ENCODE measurements at regions not wholly inside any gene's neighbourhood (a gene's known extent, or its start where the extent isn't known, plus 50 kb on each side); places are given as distances from the start of the nearest gene placed in this dataset.

- H4K91ac ChIP-seq (ENCODE audit: insufficient read length, low read depth, low read length): no peak overlapping the region
- H2AK5ac ChIP-seq (ENCODE audit: insufficient read length, low read length): no peak overlapping the region
- no peak overlapping the region for H4K8ac ChIP-seq (replicated peaks; ENCODE audit: insufficient read length, low read depth, low read length)
- H3K56ac ChIP-seq (ENCODE audit: insufficient read length, low read depth, low read length): no peak overlapping the region
- no peaks in the 10 kb centered on the region for H3K27me3 ChIP-seq (ENCODE audit: insufficient read depth, low read length)
- peak; percentile 31; the same call in 2 of the 3 replicates for TF ChIP-seq CTCF (conservative IDR thresholded peaks at IDR 0.05)
- Mint-ChIP-seq H3K27me3 (ENCODE audit: low read depth) (no peaks in the 10 kb centered on the region), H3K27ac (no peak overlapping the region), H3K4me3 (no peak overlapping the region), H3K4me1 (no peaks in the 10 kb centered on the region), H3K9me3 (no peaks in the 10 kb centered on the region), H3K36me3 (ENCODE audit: insufficient read depth in 1 of 3, low read depth in 3 of 3) (no peaks in the 10 kb centered on the region)
- H3K27ac ChIP-seq (ENCODE audit: insufficient read length, low read depth, low read length): no peak overlapping the region
- H3K4me2 ChIP-seq (ENCODE audit: insufficient read depth, insufficient read length, low read length): no peak overlapping the region
- H2AFZ ChIP-seq (ENCODE audit: low read length): no peak overlapping the region
- WGBS (ENCODE audit: extremely low coverage, insufficient read length, low lambda C conversion rate): no CpG with 5 or more reads among the region's 6 CpGs
- H2BK20ac ChIP-seq (ENCODE audit: low read depth, low read length, poor library complexity, severe bottlenecking): no peak overlapping the region
- no peak overlapping the region for H2BK15ac ChIP-seq (ENCODE audit: low read depth, low read length)
- no peak overlapping the region for H2BK5ac ChIP-seq (ENCODE audit: insufficient read length, low read length)
- no peak overlapping the region for H3K14ac ChIP-seq (ENCODE audit: insufficient read depth, low read length)
- H3K79me1 ChIP-seq (ENCODE audit: insufficient read depth, low read depth, low read length, poor library complexity, severe bottlenecking): no peaks in the 10 kb centered on the region
- no peak overlapping the region for H3K18ac ChIP-seq (ENCODE audit: insufficient read length, low read depth, low read length)
- H3K9ac ChIP-seq (ENCODE audit: extremely low read depth, insufficient read length, low read length): no peak overlapping the region
- H3K9me3 ChIP-seq (ENCODE audit: control insufficient read depth, low read depth, low read length): no peaks in the 10 kb centered on the region
- H3T11ph ChIP-seq (ENCODE audit: low read length): no peak overlapping the region
- H2BK12ac ChIP-seq (ENCODE audit: insufficient read length, low read depth, low read length): no peak overlapping the region
- H3K23me2 ChIP-seq (ENCODE audit: insufficient read length, low read depth, low read length, poor library complexity, severe bottlenecking): no peaks in the 10 kb centered on the region
- H3K4me1 ChIP-seq (ENCODE audit: insufficient read depth, low read length): no peaks in the 10 kb centered on the region
- H2BK120ac ChIP-seq (ENCODE audit: low read depth, low read length, poor library complexity, severe bottlenecking): no peak overlapping the region
- H4K20me1 ChIP-seq (ENCODE audit: control insufficient read depth, insufficient read depth, insufficient read length): no peaks in the 10 kb centered on the region
- H3K4ac ChIP-seq (ENCODE audit: low read depth, low read length): no peak overlapping the region
- H4K5ac ChIP-seq (ENCODE audit: insufficient read length, low read depth, low read length): no peak overlapping the region
- H3K79me2 ChIP-seq (ENCODE audit: insufficient read depth, low read length): no peaks in the 10 kb centered on the region
- H3K23ac ChIP-seq (ENCODE audit: insufficient read length, low read depth, low read length): no peak overlapping the region
- DNase-seq: no peak
Observed at GRCh38 chr19:28641395-28641794, 571.6 kb downstream of the UQCRFS1 start.
